Activated T-cell treated with anti-CD3 and anti-CD28 coated beads, Interleukin-2, amount 50 U/mL, for 72 hours (primary cell): ENCODE measurements at regions not wholly inside any gene's neighbourhood (a gene's known extent, or its start where the extent isn't known, plus 50 kb on each side); places are given as distances from the start of the nearest gene placed in this dataset.
A peak's percentile ranks its signal among the peaks of the same experiment; 100 is the strongest.

ENCODE experiments used
- ATAC-seq, 2 donors: fragments of 150-1000 bp; cut with Tn5 transposase; replicated peaks in 1 of 2; 2 replicates each; pipeline ENCODE4 v1.10.0; 2021; ENCODE audit warnings: moderate library complexity in 2 of 2, mild to moderate bottlenecking in 1 of 2
- DNase-seq, 2 donors: peaks; one replicate each; pipeline ENCODE4 v3.0.0; 2021 to 2022; ENCODE audit warnings: mixed read lengths in 1 of 2
- H3K27ac Mint-ChIP-seq: one replicate; pipeline ENCODE4 v1.8.0; 2022; ENCODE audit warnings: mild to moderate bottlenecking, moderate library complexity, mixed read lengths
- H3K27me3 Mint-ChIP-seq: one replicate; pipeline ENCODE4 v1.8.0; 2022; ENCODE audit warnings: low read depth, mixed read lengths
- H3K36me3 Mint-ChIP-seq, 2 donors: one replicate each; pipeline ENCODE4 v1.8.0; 2022; ENCODE audit warnings: mixed read lengths in 2 of 2, mild to moderate bottlenecking in 1 of 2; ENCODE audit not compliant: insufficient read depth in 2 of 2
- H3K4me1 Mint-ChIP-seq: one replicate; pipeline ENCODE4 v1.8.0; 2022; ENCODE audit warnings: low read depth, mixed read lengths
- H3K4me3 Mint-ChIP-seq, 2 donors: one replicate each; pipeline ENCODE4 v1.8.0; 2022; ENCODE audit warnings: mild to moderate bottlenecking in 2 of 2, mixed read lengths in 2 of 2, moderate library complexity in 2 of 2
- H3K9me3 Mint-ChIP-seq, 2 donors: one replicate each; pipeline ENCODE4 v1.8.0; 2022; ENCODE audit warnings: mixed read lengths in 2 of 2

DNA sequence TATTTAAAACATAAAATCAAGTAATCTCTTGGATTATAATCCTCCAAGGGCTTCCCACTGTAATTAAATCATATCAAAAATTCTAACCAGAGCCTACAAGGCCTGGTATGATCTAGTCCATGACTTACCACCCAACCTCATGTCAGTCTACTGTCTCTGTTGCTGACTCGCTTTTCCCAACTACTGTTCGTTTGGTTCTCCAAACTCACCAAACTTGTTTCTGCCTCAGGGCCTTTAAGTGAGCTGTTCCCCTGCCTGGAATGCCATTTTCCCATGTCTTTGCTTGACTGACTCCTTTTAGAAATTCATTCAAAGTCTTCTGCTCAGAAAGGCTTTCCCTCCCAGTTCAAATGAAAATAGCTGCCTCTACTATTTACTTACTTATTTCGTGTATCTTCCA is 95.9 kb downstream of the ZC3H11B start:
- no peak for DNase-seq
- Mint-ChIP-seq H3K36me3 (no peaks in the 10 kb centered on the region), H3K4me3 (no peak overlapping the region), H3K9me3 (peaks cover 0 to 5% of the 10 kb centered on the region in 2 donors), H3K27ac (peak overlapping the region; percentile 9), H3K4me1 (no peaks in the 10 kb centered on the region), H3K27me3 (peaks cover 7% of the 10 kb centered on the region)
- ATAC-seq: no peak

DNA sequence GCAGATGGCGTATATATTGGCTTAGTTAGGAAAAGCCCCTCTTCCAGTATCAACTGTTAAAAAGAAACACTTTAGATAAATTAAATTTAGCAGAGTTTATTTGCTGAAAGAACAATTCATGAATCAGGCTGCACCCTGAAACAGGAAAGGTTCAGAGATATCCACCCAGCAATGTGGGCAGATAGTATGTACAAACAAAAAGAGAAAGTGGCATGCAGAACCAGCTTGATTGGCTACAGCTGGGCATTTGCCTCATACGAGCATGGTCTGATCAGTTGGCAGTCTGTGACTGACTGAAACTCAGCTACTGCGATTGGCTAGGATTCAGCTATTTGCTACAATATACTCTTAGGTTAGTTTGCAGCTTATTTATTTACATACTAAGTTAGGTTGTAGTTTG is 98.2 kb downstream of the ZC3H11B start:
- no peak overlapping the region for H3K4me3 Mint-ChIP-seq
- ATAC-seq (no peak), DNase-seq (no peak)
- no peaks in the 10 kb centered on the region for H3K4me1 Mint-ChIP-seq
- H3K9me3 Mint-ChIP-seq: peaks cover 0 to 5% of the 10 kb centered on the region in 2 donors
- H3K36me3 Mint-ChIP-seq: no peaks in the 10 kb centered on the region
- peaks cover 7% of the 10 kb centered on the region for H3K27me3 Mint-ChIP-seq
- no peak overlapping the region for H3K27ac Mint-ChIP-seq

DNA sequence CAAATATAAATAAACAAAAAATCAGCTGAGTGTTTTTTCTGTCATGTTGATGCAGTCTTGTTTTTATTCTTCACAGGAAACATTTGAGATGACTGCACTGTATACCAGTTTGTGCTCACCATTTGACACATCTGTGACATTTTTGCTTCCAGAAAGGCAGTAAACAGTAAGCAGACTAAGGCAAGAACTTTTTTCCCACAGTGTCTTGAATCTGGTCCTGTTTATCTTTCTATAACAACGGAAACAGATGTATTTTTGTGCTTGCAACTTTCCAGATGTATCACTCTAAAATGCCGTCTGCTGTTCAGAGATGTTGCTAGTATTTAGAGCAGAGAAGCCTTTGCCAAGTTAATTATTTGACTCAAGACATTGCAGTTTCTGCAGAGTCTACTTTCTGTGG is 105.5 kb downstream of the ZC3H11B start:
- peak in 1 of 2 donors; percentile 41 for ATAC-seq
- Mint-ChIP-seq H3K4me3 (no peak overlapping the region), H3K4me1 (no peaks in the 10 kb centered on the region)

DNA sequence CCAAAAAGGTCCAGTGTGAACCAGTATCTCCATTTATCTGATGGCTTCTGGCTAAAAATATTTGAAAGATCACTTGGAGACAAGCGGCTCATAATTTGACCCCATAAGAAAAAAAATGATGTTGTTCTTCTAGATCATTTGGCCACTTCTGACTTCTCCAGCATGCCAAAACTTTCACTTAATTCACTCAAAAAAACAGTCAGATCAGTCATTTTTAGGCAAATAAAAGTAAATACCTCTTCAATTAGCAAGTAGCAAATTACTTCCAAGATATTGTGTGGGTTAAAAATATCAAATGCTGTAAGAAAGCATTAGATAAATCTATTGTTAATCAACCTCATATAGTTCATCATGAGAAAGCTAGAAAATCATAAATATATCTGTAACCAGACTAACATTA is 106.0 kb downstream of the ZC3H11B start:
- no peak for ATAC-seq

More for the DNA sequence above, 105.5 kb downstream of the ZC3H11B start:
- Mint-ChIP-seq H3K27ac (no peak overlapping the region), H3K9me3 (peaks cover 0 to 2% of the 10 kb centered on the region in 2 donors), H3K36me3 (no peaks in the 10 kb centered on the region), H3K27me3 (no peaks in the 10 kb centered on the region)
- DNase-seq: no peak

DNA sequence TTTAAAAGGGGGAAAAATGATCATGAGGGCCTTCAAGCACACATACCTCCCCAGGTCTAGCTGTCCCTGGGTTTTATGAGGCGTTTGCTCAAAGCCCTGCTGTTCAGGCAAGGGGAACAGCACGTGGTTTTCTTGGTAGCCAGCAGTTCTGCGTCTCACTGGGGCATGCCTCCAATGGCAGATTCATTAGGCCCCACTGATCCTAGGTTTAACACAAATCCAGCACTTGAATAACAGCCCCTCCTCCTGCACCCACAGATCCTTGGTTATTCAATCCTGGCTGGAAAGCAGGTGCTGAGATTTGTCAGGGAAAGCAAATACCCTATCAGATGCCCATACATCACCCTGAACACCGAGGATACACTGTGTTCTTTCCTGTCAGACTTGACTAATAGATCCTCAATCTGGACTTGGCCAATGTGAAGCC is 106.4 kb downstream of the ZC3H11B start:
- Mint-ChIP-seq H3K9me3 (peaks cover 0 to 2% of the 10 kb centered on the region in 2 donors), H3K4me1 (no peaks in the 10 kb centered on the region), H3K27ac (no peak overlapping the region), H3K27me3 (no peaks in the 10 kb centered on the region), H3K4me3 (no peak overlapping the region), H3K36me3 (no peaks in the 10 kb centered on the region)
- no peak for DNase-seq
- no peak for ATAC-seq

More for the DNA sequence above, 106.0 kb downstream of the ZC3H11B start:
- H3K4me1 Mint-ChIP-seq: no peaks in the 10 kb centered on the region
- no peaks in the 10 kb centered on the region for H3K36me3 Mint-ChIP-seq
- no peak overlapping the region for H3K4me3 Mint-ChIP-seq
- H3K27ac Mint-ChIP-seq: no peak overlapping the region
- no peaks in the 10 kb centered on the region for H3K27me3 Mint-ChIP-seq
- no peak for DNase-seq
- H3K9me3 Mint-ChIP-seq: peaks cover 0 to 2% of the 10 kb centered on the region in 2 donors

DNA sequence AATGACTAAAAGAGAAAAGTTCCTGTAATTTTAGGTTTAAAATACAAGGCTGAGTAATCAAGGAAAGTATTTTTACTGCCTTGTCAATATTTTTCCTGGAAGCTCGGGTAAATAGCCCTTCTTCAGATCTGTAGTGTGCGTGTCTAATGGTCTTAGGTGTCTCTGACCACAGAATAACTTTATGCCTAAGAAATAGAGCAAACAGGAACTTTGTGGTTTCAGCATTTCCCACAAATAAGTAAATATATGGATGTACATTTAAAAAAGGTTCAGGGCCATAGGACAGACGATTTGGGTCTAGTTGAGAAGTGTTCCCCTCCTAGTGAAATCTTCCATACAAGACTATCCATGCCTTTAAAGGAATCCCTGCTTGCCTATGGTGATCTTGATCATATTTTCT is 107.0 kb downstream of the ZC3H11B start:
- no peaks in the 10 kb centered on the region for H3K4me1 Mint-ChIP-seq

DNA sequence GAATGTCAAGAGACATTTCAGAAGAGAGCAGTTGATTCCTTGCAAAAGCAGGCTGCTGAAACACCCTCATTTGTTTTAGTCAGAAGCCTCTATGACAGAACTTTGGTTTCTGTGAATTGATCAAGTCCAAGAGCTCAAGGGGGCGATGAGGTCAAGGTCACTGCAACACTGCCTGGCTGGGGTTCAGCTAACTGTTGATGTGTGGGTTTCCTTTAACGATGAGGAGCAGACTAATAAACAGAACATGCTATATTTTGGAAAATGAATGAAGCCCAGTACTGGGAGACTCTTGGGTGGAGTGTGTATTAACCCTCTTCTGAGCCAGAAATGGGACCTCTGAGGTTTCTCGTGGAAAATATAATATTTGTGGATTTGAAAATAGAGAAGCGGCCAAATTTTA is 109.3 kb downstream of the ZC3H11B start:
- no peak for ATAC-seq
- Mint-ChIP-seq H3K27ac (no peak overlapping the region), H3K4me1 (no peaks in the 10 kb centered on the region), H3K36me3 (no peaks in the 10 kb centered on the region), H3K9me3 (peaks cover 0 to 2% of the 10 kb centered on the region in 2 donors), H3K27me3 (no peaks in the 10 kb centered on the region), H3K4me3 (no peak overlapping the region)
- DNase-seq: no peak

More for the DNA sequence above, 107.0 kb downstream of the ZC3H11B start:
- DNase-seq (no peak), ATAC-seq (no peak)
- Mint-ChIP-seq H3K27ac (no peak overlapping the region), H3K4me3 (no peak overlapping the region), H3K36me3 (no peaks in the 10 kb centered on the region), H3K27me3 (no peaks in the 10 kb centered on the region), H3K9me3 (peaks cover 0 to 2% of the 10 kb centered on the region in 2 donors)

DNA sequence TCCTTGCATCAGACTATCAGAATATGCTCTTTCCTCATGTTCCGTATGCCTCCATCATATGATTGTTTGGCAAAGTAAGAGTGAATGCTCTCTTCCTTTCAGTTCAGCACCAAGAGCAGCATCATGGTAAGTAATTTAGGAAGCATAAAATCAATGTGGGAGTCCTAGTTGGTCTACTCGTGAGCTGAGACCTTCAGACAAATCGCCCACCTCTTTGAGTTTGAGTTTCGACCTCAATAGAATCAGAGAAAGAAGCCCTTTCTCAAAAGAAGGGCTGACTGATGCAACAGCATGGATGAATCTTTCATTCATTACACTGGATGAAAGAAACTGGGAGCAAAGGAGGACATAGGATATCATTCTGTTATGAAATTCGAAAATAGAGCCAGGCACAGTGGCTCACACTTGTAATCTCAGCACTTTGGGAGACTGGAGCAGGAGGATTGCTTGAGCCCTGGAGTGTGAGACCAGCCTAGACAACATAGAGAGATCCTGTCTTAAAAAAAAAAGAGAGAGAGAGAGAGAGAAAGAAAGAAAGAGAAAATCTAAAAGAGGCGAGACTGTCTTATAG is 112.5 kb downstream of the ZC3H11B start:
- peak overlapping the region; percentile 1 for H3K27ac Mint-ChIP-seq
- H3K9me3 Mint-ChIP-seq: peaks cover 0 to 2% of the 10 kb centered on the region in 2 donors
- H3K4me1 Mint-ChIP-seq: no peaks in the 10 kb centered on the region
- H3K36me3 Mint-ChIP-seq: no peaks in the 10 kb centered on the region
- peak overlapping the region in 1 of 2 donors; percentile 11 for H3K4me3 Mint-ChIP-seq
- no peak for ATAC-seq
- no peak for DNase-seq
- H3K27me3 Mint-ChIP-seq: no peaks in the 10 kb centered on the region

DNA sequence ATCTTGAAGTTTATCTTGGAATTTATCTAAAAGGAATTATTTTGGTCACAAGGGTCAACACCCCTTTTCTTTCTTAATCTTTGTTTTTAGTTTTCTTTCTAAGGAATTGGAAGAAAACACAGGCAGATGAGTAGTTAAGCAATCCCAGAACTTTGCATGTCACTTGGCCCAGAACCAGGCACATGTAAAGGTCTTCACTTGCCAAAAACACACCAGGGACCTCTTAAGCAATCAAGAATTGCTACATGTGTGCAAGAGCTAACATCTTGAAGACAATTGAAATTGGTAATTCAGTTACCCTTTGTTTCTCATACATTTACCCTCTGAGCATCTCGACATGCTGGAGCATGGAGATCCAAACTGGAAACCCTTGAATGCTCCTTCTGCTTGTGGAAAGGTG is 114.2 kb downstream of the ZC3H11B start:
- Mint-ChIP-seq H3K27me3 (no peaks in the 10 kb centered on the region), H3K9me3 (peaks cover 0 to 2% of the 10 kb centered on the region in 2 donors), H3K4me3 (no peak overlapping the region), H3K4me1 (no peaks in the 10 kb centered on the region), H3K36me3 (no peaks in the 10 kb centered on the region), H3K27ac (no peak overlapping the region)
- DNase-seq (no peak), ATAC-seq (no peak)

DNA sequence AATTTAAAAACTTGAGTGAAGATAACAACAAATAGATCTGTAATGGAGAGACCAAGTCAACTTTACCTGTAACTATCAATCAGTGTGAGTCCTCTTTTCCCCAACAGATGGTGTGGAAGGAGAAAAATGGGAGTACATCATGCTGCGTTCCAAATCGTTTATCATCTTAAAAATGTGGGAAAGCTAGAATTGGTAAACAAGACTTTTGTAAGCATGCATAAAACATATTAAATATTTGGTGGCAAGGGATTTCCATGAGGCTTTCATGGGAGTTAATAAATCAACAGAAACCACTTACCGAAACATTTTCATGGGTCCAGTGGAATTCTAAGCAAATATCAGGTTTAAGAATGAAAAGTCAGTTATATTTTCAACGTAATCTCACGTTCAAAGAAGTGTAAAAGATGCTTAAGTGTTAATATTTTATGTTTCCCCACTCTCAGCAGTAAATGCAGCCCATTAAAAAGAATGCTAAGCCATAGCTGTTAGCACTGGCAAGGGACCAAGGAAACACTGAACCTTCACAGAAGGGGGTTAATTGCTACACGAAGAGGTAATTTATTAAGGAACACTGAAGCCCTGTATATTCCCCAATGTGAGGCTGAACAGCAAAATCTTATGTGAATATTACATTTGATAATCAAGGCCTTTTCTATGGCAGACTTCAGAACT is 117.0 kb downstream of the ZC3H11B start:
- ATAC-seq: no peak
- Mint-ChIP-seq H3K4me1 (no peaks in the 10 kb centered on the region), H3K27me3 (no peaks in the 10 kb centered on the region), H3K27ac (no peak overlapping the region), H3K36me3 (no peaks in the 10 kb centered on the region), H3K4me3 (no peak overlapping the region), H3K9me3 (no peaks in the 10 kb centered on the region)
- DNase-seq: no peak

DNA sequence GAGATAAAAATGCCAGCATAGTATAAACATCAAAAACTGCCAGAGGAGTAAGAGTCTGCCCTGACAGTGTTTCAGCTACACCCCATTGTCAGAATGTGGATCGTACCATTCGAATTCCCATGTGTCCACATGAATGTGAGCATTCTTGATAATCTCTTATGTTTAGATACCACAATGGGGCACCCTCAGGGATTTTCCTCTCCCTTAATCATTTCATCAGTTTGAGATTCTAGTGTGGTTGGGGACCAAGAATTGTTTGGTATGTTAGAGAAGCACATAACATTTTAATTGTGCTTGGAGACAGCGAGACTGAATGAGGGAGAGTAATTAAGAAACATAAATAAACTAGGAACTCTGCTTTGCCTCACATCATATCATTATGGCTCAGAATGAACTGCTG is 120.2 kb downstream of the ZC3H11B start:
- Mint-ChIP-seq H3K27ac (no peak overlapping the region), H3K36me3 (no peaks in the 10 kb centered on the region), H3K4me3 (no peak overlapping the region), H3K9me3 (no peaks in the 10 kb centered on the region), H3K27me3 (no peaks in the 10 kb centered on the region), H3K4me1 (no peaks in the 10 kb centered on the region)
- ATAC-seq: no peak
- no peak for DNase-seq

DNA sequence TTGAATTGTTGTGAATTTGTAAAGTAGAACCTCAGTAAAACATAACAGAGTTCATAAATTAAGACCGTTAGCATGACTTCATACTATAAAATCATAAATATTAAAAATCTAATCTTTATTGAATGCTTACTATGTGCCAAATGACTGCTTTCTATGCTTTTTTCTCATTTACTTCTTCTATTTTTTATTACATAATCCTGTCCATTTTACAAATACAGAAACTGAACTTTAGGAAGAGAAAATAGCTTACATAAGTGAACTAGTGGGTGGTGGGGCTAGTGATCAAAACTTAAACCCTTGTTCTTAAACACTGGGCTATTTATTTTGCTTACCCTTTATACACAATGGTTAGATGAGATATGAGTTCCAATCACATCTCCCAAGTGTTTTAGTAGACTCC is 122.3 kb downstream of the ZC3H11B start:
- Mint-ChIP-seq H3K9me3 (peaks cover 0 to 4% of the 10 kb centered on the region in 2 donors), H3K4me3 (no peak overlapping the region), H3K4me1 (no peaks in the 10 kb centered on the region), H3K27ac (no peak overlapping the region), H3K36me3 (no peaks in the 10 kb centered on the region), H3K27me3 (no peaks in the 10 kb centered on the region)
- ATAC-seq (no peak), DNase-seq (no peak)

DNA sequence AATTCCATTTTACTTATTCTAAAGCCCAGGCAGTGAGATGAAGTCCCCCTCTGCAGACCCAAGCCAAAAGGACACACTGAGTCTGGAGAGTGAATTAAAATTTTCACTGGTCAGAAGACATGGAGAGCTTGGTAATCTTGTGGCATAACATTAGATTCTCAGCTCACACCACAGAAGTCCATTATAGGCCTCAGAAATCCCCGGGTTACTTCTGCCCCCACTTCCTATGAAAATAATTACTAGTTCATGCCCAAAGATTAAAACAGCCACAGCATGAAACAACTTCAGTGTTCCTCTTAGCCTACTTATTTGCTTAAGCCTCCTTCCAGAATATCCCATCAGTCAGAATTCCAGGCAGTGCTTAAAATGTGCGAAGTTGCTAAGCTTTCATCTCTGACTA is 123.3 kb downstream of the ZC3H11B start:
- no peak overlapping the region for H3K27ac Mint-ChIP-seq
- no peak for DNase-seq
- H3K4me1 Mint-ChIP-seq: no peaks in the 10 kb centered on the region
- H3K4me3 Mint-ChIP-seq: no peak overlapping the region
- no peak for ATAC-seq
- H3K27me3 Mint-ChIP-seq: no peaks in the 10 kb centered on the region
- H3K9me3 Mint-ChIP-seq: peaks cover 0 to 4% of the 10 kb centered on the region in 2 donors
- no peaks in the 10 kb centered on the region for H3K36me3 Mint-ChIP-seq

DNA sequence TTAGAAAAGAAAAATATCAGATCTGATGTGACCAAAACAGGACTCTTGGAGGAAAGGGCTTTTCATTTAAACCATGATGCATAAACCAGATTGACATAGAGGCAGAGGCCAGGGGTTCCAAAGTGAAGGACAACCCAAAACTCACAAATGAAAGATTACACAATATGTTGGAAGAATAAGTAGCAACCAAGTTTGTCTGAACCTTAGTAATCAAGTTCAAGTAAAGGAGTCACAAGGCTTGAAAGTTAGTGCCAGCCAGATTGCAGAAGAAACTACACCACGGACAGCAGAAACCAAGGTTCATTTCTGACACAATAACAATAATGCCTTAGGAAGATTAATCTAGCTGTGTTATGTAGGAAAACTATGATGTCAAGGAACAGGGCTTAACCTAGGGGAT is 124.6 kb downstream of the ZC3H11B start:
- no peaks in the 10 kb centered on the region for H3K4me1 Mint-ChIP-seq
- DNase-seq: no peak
- ATAC-seq: no peak
- H3K9me3 Mint-ChIP-seq: peaks cover 0 to 4% of the 10 kb centered on the region in 2 donors
- no peak overlapping the region for H3K4me3 Mint-ChIP-seq
- no peaks in the 10 kb centered on the region for H3K27me3 Mint-ChIP-seq
- H3K27ac Mint-ChIP-seq: no peak overlapping the region
- H3K36me3 Mint-ChIP-seq: no peaks in the 10 kb centered on the region
